ENCODE measurements at regions not wholly inside any gene's neighbourhood (a gene's known extent, or its start where the extent isn't known, plus 50 kb on each side); places are given as distances from the start of the nearest gene placed in this dataset.

GRCh38 chr18:28541934-28542333, 365.0 kb upstream of the CDH2 start (continued):
- TF ChIP-seq NFYB (IDR thresholded peaks at IDR 0.05; ENCODE audit: insufficient read depth, low read depth, low read length) (no peak), ZBTB40 (IDR thresholded peaks at IDR 0.05; ENCODE audit: borderline replicate concordance) (no peak), SP1 (IDR thresholded peaks at IDR 0.05; ENCODE audit: low read depth, low read length) (no peak)

GRCh38 chr18:28541276-28541930, 364.5 kb upstream of the CDH2 start:
- Histone ChIP-seq H3K9ac (ENCODE audit: control insufficient read depth, insufficient read depth, low read length) (no peak overlapping the region), H3K79me2 (ENCODE audit: control insufficient read depth, insufficient read depth, low read length) (no peaks in the 10 kb centered on the region), H3K4me1 (ENCODE audit: control insufficient read depth, insufficient read depth, low read length) (no peaks in the 10 kb centered on the region), H3K9me3 (replicated peaks; ENCODE audit: control insufficient read depth, insufficient read depth, low read length) (no peaks in the 10 kb centered on the region), H3K27ac (ENCODE audit: control insufficient read depth, insufficient read depth) (no peak overlapping the region), H3K36me3 (ENCODE audit: control insufficient read depth in 2 of 2, insufficient read depth in 2 of 2, low read length in 1 of 2) (no peaks in the 10 kb centered on the region), H4K20me1 (ENCODE audit: control insufficient read depth, insufficient read depth) (no peaks in the 10 kb centered on the region), H3K27me3 (replicated peaks in 1 of 2; ENCODE audit: control insufficient read depth in 2 of 2, insufficient read depth in 2 of 2, low read length in 1 of 2) (no peaks in the 10 kb centered on the region), H3K4me3 (no peak overlapping the region), H2AFZ (ENCODE audit: control insufficient read depth, low read depth, low read length) (no peak overlapping the region), H3K4me2 (ENCODE audit: control insufficient read depth, insufficient read depth) (no peak overlapping the region)
- in situ Hi-C loops (cut with MboI) = no loop called here
- TF ChIP-seq ZNF217 (IDR thresholded peaks at IDR 0.05) (no peak), CEBPB (IDR thresholded peaks at IDR 0.05; ENCODE audit: borderline replicate concordance in 1 of 2, low read depth in 2 of 2, low read length in 2 of 2) (no peak), TCF3 (IDR thresholded peaks at IDR 0.05; ENCODE audit: borderline replicate concordance, insufficient read depth, low read depth, low read length) (no peak), RCOR1 (conservative IDR thresholded peaks at IDR 0.05; ENCODE audit: low read depth, low read length) (no peak), ZZZ3 (IDR thresholded peaks at IDR 0.05; ENCODE audit: control insufficient read depth, insufficient read length, low read depth) (no peak), BMI1 (IDR thresholded peaks at IDR 0.05; ENCODE audit: borderline replicate concordance) (no peak)
- intact Hi-C loops (cut with micrococcal nuclease; ENCODE audit: unreplicated experiment) = no loop called here
- 15% methylated on average over 3 of the region's 3 CpGs for WGBS (ENCODE audit: insufficient coverage, insufficient replicate concordance, low lambda C conversion rate, missing lambda C conversion rate)
- no peak for DNase-seq (ENCODE audit: low read depth, low spot score)
- BruUV-seq (replicated peaks) = no TSS peak
- CTCF ChIA-PET = interaction anchor here (1.1 kb wide), 1 partner anchor 72 kb away, joined by 7 read pairs; no protein-coding TSS in a partner anchor
- RAD21 ChIA-PET (ENCODE audit: unreplicated experiment) = no interaction called here
- ATAC-seq = no peak
- POLR2A ChIA-PET = no interaction called here
- SMC1A ChIA-PET (ENCODE audit: uncharacterized antibody, unreplicated experiment) = no interaction called here
- FAIRE-seq = no peak
